ENCODE measurements at regions not wholly inside any gene's neighbourhood (a gene's known extent, or its start where the extent isn't known, plus 50 kb on each side); places are given as distances from the start of the nearest gene placed in this dataset.

GRCh38 chr17:33676444-33676843 lies 383.3 kb upstream of the ASIC2 start:
- Mint-ChIP-seq H3K36me3 (ENCODE audit: low read depth) (no peaks in the 10 kb centered on the region), H3K9me3 (ENCODE audit: low read depth) (no peaks in the 10 kb centered on the region), H3K4me1 (peaks cover 3% of the 10 kb centered on the region), H3K4me3 (no peak overlapping the region), H3K27me3 (peaks cover 2% of the 10 kb centered on the region), H3K27ac (no peak overlapping the region)
- no peak for DNase-seq
- ChIA-PET POLR2A (no interaction called here), CTCF (interaction anchor here (1.0 to 2.2 kb wide), 4 partner anchors 9 to 158 kb away, joined by 3 to 6 read pairs (median 3); no protein-coding TSS in a partner anchor)
- intact Hi-C loops (cut with DNase I, micrococcal nuclease) = loop anchor here (10.0 kb wide), 2 partner anchors 152 to 642 kb away; no protein-coding TSS in a partner anchor
- ATAC-seq = no peak

GRCh38 chr17:33679595-33679994 lies 386.5 kb upstream of the ASIC2 start:
- ChIA-PET POLR2A (no interaction called here), CTCF (interaction anchor here (0.6 kb wide), 2 partner anchors 52 to 69 kb away, joined by 3 to 4 read pairs; no protein-coding TSS in a partner anchor)
- no peaks in the 10 kb centered on the region for H3K9me3 Mint-ChIP-seq (ENCODE audit: low read depth)
- intact Hi-C loops (cut with DNase I, micrococcal nuclease) = loop anchor here (10.0 kb wide), 2 partner anchors 155 to 645 kb away; no protein-coding TSS in a partner anchor
- H3K4me1 Mint-ChIP-seq = peaks cover 3% of the 10 kb centered on the region
- no peak overlapping the region for H3K27ac Mint-ChIP-seq
- ATAC-seq = no peak
- no peak for DNase-seq
- no peaks in the 10 kb centered on the region for H3K36me3 Mint-ChIP-seq (ENCODE audit: low read depth)
- no peaks in the 10 kb centered on the region for H3K27me3 Mint-ChIP-seq
- no peak overlapping the region for H3K4me3 Mint-ChIP-seq

- H3K27me3 Mint-ChIP-seq = no peaks in the 10 kb centered on the region
- no peak for ATAC-seq
- CTCF ChIA-PET = interaction anchor here (0.6 kb wide), 1 partner anchor 53 kb away, joined by 3 read pairs; no protein-coding TSS in a partner anchor
- intact Hi-C loops (cut with DNase I, micrococcal nuclease) = no loop called here
- no peak overlapping the region for H3K4me3 Mint-ChIP-seq
- no peak overlapping the region for H3K27ac Mint-ChIP-seq
- H3K4me1 Mint-ChIP-seq = peaks cover 3% of the 10 kb centered on the region
- H3K9me3 Mint-ChIP-seq (ENCODE audit: low read depth) = no peaks in the 10 kb centered on the region
- POLR2A ChIA-PET = no interaction called here
- no peak for DNase-seq
- no peaks in the 10 kb centered on the region for H3K36me3 Mint-ChIP-seq (ENCODE audit: low read depth)
Observed at GRCh38 chr17:33680472-33680871, 387.4 kb upstream of the ASIC2 start.

- DNase-seq (no peak), ATAC-seq (no peak)
- Mint-ChIP-seq H3K27ac (no peak overlapping the region), H3K4me1 (no peaks in the 10 kb centered on the region), H3K4me3 (no peak overlapping the region), H3K36me3 (ENCODE audit: low read depth) (no peaks in the 10 kb centered on the region), H3K27me3 (no peaks in the 10 kb centered on the region), H3K9me3 (ENCODE audit: low read depth) (no peaks in the 10 kb centered on the region)
- intact Hi-C loops (cut with DNase I, micrococcal nuclease) = no loop called here
- ChIA-PET POLR2A (no interaction called here), CTCF (no interaction called here)
Observed at GRCh38 chr17:33682599-33682998, 389.5 kb upstream of the ASIC2 start.

- POLR2A ChIA-PET = no interaction called here
- no peak for DNase-seq
- no peaks in the 10 kb centered on the region for H3K9me3 Mint-ChIP-seq (ENCODE audit: low read depth)
- no peak overlapping the region for H3K27ac Mint-ChIP-seq
- CTCF ChIA-PET = interaction anchor here (0.7 to 1.7 kb wide), 6 partner anchors 9 to 43 kb away, joined by 3 to 8 read pairs (median 4); no protein-coding TSS in a partner anchor
- H3K4me1 Mint-ChIP-seq = no peaks in the 10 kb centered on the region
- ATAC-seq = no peak
- H3K36me3 Mint-ChIP-seq (ENCODE audit: low read depth) = no peaks in the 10 kb centered on the region
- no peak overlapping the region for H3K4me3 Mint-ChIP-seq
- intact Hi-C loops (cut with DNase I, micrococcal nuclease) = no loop called here
- no peaks in the 10 kb centered on the region for H3K27me3 Mint-ChIP-seq
Observed at GRCh38 chr17:33684735-33685134, 391.6 kb upstream of the ASIC2 start.

GRCh38 chr17:33686171-33686570 lies 393.1 kb upstream of the ASIC2 start:
- ATAC-seq = no peak
- Mint-ChIP-seq H3K36me3 (ENCODE audit: low read depth) (no peaks in the 10 kb centered on the region), H3K27me3 (no peaks in the 10 kb centered on the region), H3K9me3 (ENCODE audit: low read depth) (no peaks in the 10 kb centered on the region), H3K4me1 (no peaks in the 10 kb centered on the region), H3K27ac (no peak overlapping the region), H3K4me3 (no peak overlapping the region)
- ChIA-PET CTCF (interaction anchor here (0.6 to 0.8 kb wide), 6 partner anchors 10 to 1194 kb away, joined by 3 to 4 read pairs (median 3); no protein-coding TSS in a partner anchor), POLR2A (no interaction called here)
- DNase-seq = peak; percentile 52
- intact Hi-C loops (cut with DNase I, micrococcal nuclease) = no loop called here

GRCh38 chr17:33687831-33688230 lies 394.7 kb upstream of the ASIC2 start:
- intact Hi-C loops (cut with DNase I, micrococcal nuclease) = no loop called here
- Mint-ChIP-seq H3K27ac (no peak overlapping the region), H3K4me1 (no peaks in the 10 kb centered on the region), H3K27me3 (no peaks in the 10 kb centered on the region), H3K4me3 (no peak overlapping the region), H3K36me3 (ENCODE audit: low read depth) (no peaks in the 10 kb centered on the region), H3K9me3 (ENCODE audit: low read depth) (no peaks in the 10 kb centered on the region)
- CTCF ChIA-PET = interaction anchor here (0.6 kb wide), 2 partner anchors 15 to 132 kb away, joined by 4 to 5 read pairs; no protein-coding TSS in a partner anchor
- DNase-seq = no peak
- POLR2A ChIA-PET = no interaction called here
- ATAC-seq = no peak

- no peak for ATAC-seq
- Mint-ChIP-seq H3K27ac (no peak overlapping the region), H3K36me3 (ENCODE audit: low read depth) (no peaks in the 10 kb centered on the region), H3K9me3 (ENCODE audit: low read depth) (no peaks in the 10 kb centered on the region), H3K4me1 (no peaks in the 10 kb centered on the region), H3K27me3 (peaks cover 3% of the 10 kb centered on the region), H3K4me3 (no peak overlapping the region)
- ChIA-PET POLR2A (no interaction called here), CTCF (no interaction called here)
- intact Hi-C loops (cut with DNase I, micrococcal nuclease) = no loop called here
- no peak for DNase-seq
Observed at GRCh38 chr17:33688771-33689170, 395.7 kb upstream of the ASIC2 start.

GRCh38 chr17:33689725-33690124 lies 396.6 kb upstream of the ASIC2 start:
- H3K27me3 Mint-ChIP-seq = peaks cover 6% of the 10 kb centered on the region
- POLR2A ChIA-PET = no interaction called here
- no peak for ATAC-seq
- H3K4me1 Mint-ChIP-seq = no peaks in the 10 kb centered on the region
- H3K36me3 Mint-ChIP-seq (ENCODE audit: low read depth) = no peaks in the 10 kb centered on the region
- CTCF ChIA-PET = interaction anchor here (0.6 to 1.4 kb wide), 3 partner anchors 12 to 15 kb away, joined by 3 to 6 read pairs (median 3); no protein-coding TSS in a partner anchor
- no peak for DNase-seq
- intact Hi-C loops (cut with DNase I, micrococcal nuclease) = no loop called here
- no peak overlapping the region for H3K4me3 Mint-ChIP-seq
- H3K27ac Mint-ChIP-seq = no peak overlapping the region
- H3K9me3 Mint-ChIP-seq (ENCODE audit: low read depth) = no peaks in the 10 kb centered on the region

- H3K9me3 Mint-ChIP-seq (ENCODE audit: low read depth) = no peaks in the 10 kb centered on the region
- no peaks in the 10 kb centered on the region for H3K36me3 Mint-ChIP-seq (ENCODE audit: low read depth)
- H3K4me1 Mint-ChIP-seq = no peaks in the 10 kb centered on the region
- no peak overlapping the region for H3K4me3 Mint-ChIP-seq
- no peak overlapping the region for H3K27ac Mint-ChIP-seq
- CTCF ChIA-PET = interaction anchor here (1.4 kb wide), 1 partner anchor 11 kb away, joined by 5 read pairs; no protein-coding TSS in a partner anchor
- POLR2A ChIA-PET = no interaction called here
- DNase-seq (no peak), ATAC-seq (no peak)
- intact Hi-C loops (cut with DNase I, micrococcal nuclease) = no loop called here
- peaks cover 15% of the 10 kb centered on the region for H3K27me3 Mint-ChIP-seq
Observed at GRCh38 chr17:33695431-33695830, 402.3 kb upstream of the ASIC2 start.

- Mint-ChIP-seq H3K4me1 (no peaks in the 10 kb centered on the region), H3K36me3 (ENCODE audit: low read depth) (no peaks in the 10 kb centered on the region), H3K4me3 (no peak overlapping the region), H3K27me3 (peaks cover 15% of the 10 kb centered on the region), H3K27ac (no peak overlapping the region), H3K9me3 (ENCODE audit: low read depth) (no peaks in the 10 kb centered on the region)
- POLR2A ChIA-PET = no interaction called here
- DNase-seq (no peak), ATAC-seq (no peak)
- CTCF ChIA-PET = interaction anchor here (0.6 to 0.7 kb wide), 2 partner anchors 733 to 764 kb away, joined by 3 to 4 read pairs; no protein-coding TSS in a partner anchor
- intact Hi-C loops (cut with DNase I, micrococcal nuclease) = no loop called here
Observed at GRCh38 chr17:33696102-33696501, 403.0 kb upstream of the ASIC2 start.

GRCh38 chr17:33697557-33697956 lies 404.5 kb upstream of the ASIC2 start:
- Mint-ChIP-seq H3K27me3 (peaks cover 20% of the 10 kb centered on the region), H3K27ac (no peak overlapping the region), H3K4me3 (no peak overlapping the region), H3K9me3 (ENCODE audit: low read depth) (no peaks in the 10 kb centered on the region), H3K36me3 (ENCODE audit: low read depth) (no peaks in the 10 kb centered on the region), H3K4me1 (no peaks in the 10 kb centered on the region)
- ChIA-PET CTCF (no interaction called here), POLR2A (no interaction called here)
- ATAC-seq = peak; percentile 73
- DNase-seq = no peak
- intact Hi-C loops (cut with DNase I, micrococcal nuclease) = no loop called here

Measured in activated CD4-positive, alpha-beta T cell treated with anti-CD3 and anti-CD28 coated beads for 36 hours (primary cell).